ENCODE measurements at regions not wholly inside any gene's neighbourhood (a gene's known extent, or its start where the extent isn't known, plus 50 kb on each side); places are given as distances from the start of the nearest gene placed in this dataset.
A peak's percentile ranks its signal among the peaks of the same experiment; 100 is the strongest.

- no peaks in the 10 kb centered on the region for H3K36me3 ChIP-seq
- no peak overlapping the region for H3K27ac ChIP-seq
- ATAC-seq (peak; percentile 51 to 91), DNase-seq (no peak)
- no peaks in the 10 kb centered on the region for H3K4me1 ChIP-seq
- H3K4me3 ChIP-seq, result no peak overlapping the region
- H3K9me3 ChIP-seq, result no peaks in the 10 kb centered on the region
- TF ChIP-seq CTCF (IDR thresholded peaks at IDR 0.05), result no peak
- intact Hi-C loops (cut with DNase I), result no loop called here
- H3K27me3 ChIP-seq (ENCODE audit: low read depth), result no peaks in the 10 kb centered on the region
Observed at GRCh38 chr13:70668983-70669382, 560.7 kb upstream of the KLHL1 start.

DNA sequence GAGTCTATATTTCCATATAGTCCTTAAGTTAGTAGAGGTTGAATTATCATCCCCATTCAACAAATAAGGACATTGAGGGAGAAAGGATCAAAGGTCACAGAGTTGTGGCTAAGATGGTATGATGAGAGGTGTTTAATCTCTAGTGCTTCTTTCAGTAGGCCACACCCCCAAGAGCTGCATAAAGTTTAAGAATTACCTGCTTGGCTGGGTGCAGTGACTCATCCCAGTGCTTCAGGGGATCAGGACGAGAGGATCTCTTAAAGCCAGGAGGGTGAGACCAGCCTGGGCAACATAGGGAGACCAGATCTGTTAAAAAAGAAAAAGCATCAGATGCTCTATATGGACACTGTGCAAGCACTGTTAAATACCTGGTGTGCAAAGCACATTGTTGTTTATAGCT is 560.0 kb upstream of the KLHL1 start:
- no peaks in the 10 kb centered on the region for H3K9me3 ChIP-seq
- H3K36me3 ChIP-seq, result no peaks in the 10 kb centered on the region
- TF ChIP-seq CTCF (IDR thresholded peaks at IDR 0.05), result no peak
- ATAC-seq (peak; percentile 64 to 84), DNase-seq (no peak)
- H3K4me3 ChIP-seq, result no peak overlapping the region
- intact Hi-C loops (cut with DNase I), result no loop called here
- no peak overlapping the region for H3K27ac ChIP-seq
- no peaks in the 10 kb centered on the region for H3K27me3 ChIP-seq (ENCODE audit: low read depth)
- no peaks in the 10 kb centered on the region for H3K4me1 ChIP-seq

DNA sequence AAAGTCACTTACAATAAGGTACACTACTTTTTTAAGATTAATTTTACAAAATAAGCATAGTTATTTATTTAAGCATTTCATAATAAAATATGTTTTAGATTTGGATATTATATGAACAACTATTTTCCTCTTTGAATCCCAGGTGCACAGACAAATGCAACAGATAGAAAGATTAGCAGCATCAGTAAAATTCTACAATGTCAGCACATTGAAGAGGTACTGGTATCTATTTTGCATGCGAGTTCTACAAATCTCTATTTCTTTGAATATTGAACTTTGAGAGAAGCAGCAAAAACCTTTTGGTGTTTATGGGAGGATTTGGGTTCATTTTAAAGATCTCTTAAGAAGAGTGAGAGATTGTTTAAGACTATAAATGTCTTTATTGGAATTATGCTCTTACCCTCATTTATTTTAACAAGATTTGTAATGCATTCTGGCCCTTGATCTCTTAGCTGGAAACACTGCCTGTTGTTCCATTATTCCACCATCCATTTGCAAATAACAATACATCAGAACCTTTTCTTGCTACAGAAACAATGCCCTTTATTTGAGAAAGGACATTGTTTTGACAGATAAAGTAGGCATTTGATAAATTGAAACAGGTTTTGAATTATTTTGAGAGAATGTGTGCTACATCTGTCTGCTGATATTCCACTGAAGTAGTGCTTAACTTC is 558.8 kb upstream of the KLHL1 start:
- Histone ChIP-seq H3K9me3 (no peaks in the 10 kb centered on the region), H3K4me3 (no peak overlapping the region), H3K4me1 (no peaks in the 10 kb centered on the region), H3K27me3 (ENCODE audit: low read depth) (no peaks in the 10 kb centered on the region), H3K27ac (no peak overlapping the region), H3K36me3 (no peaks in the 10 kb centered on the region)
- DNase-seq, result no peak
- no peak for ATAC-seq
- intact Hi-C loops (cut with DNase I), result no loop called here
- no peak for TF ChIP-seq CTCF (IDR thresholded peaks at IDR 0.05)

GRCh38 chr13:70662231-70662940 is 554.1 kb upstream of the KLHL1 start:
- no peaks in the 10 kb centered on the region for H3K4me1 ChIP-seq
- no peak overlapping the region for H3K4me3 ChIP-seq
- DNase-seq (no peak), ATAC-seq (no peak)
- no peaks in the 10 kb centered on the region for H3K9me3 ChIP-seq
- no peak overlapping the region for H3K27ac ChIP-seq
- H3K27me3 ChIP-seq (ENCODE audit: low read depth), result no peaks in the 10 kb centered on the region
- H3K36me3 ChIP-seq, result no peaks in the 10 kb centered on the region
- TF ChIP-seq CTCF (IDR thresholded peaks at IDR 0.05), result no peak
- intact Hi-C loops (cut with DNase I), result no loop called here

GRCh38 chr13:70644052-70644451 is 535.8 kb upstream of the KLHL1 start:
- Histone ChIP-seq H3K27me3 (ENCODE audit: low read depth) (no peaks in the 10 kb centered on the region), H3K27ac (no peak overlapping the region), H3K36me3 (no peaks in the 10 kb centered on the region), H3K9me3 (no peaks in the 10 kb centered on the region), H3K4me3 (no peak overlapping the region), H3K4me1 (no peaks in the 10 kb centered on the region)
- ATAC-seq (no peak), DNase-seq (no peak)
- intact Hi-C loops (cut with DNase I), result no loop called here
- no peak for TF ChIP-seq CTCF (IDR thresholded peaks at IDR 0.05)
